ENCODE measurements at regions not wholly inside any gene's neighbourhood (a gene's known extent, or its start where the extent isn't known, plus 50 kb on each side); places are given as distances from the start of the nearest gene placed in this dataset.

DNA sequence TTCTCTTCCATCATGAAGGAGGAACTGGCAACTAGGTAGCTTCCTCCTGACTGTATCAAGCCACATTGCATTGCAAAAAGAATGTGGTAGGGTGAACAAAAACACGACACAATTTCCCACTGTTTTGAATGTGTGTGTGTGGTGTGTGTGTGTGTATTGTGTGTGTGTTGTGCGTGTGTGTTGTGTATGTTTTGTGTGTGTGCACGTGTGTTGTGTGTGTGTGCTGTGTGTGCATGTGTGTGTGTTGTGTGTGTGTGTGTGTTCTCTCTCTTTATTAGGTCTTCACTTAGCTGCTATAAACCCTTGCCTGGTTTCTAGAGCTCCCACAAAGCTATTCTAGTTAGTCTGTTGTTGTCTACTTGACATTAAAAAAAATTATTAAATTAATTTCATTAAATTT, 550.0 kb upstream of the GYPC start:
- H3K27ac ChIP-seq (ENCODE audit: low read depth, low read length), result no peak overlapping the region
- H3K4me3 ChIP-seq (ENCODE audit: low read depth, low read length), result no peak overlapping the region
- CTCF ChIA-PET, result no interaction called here
- POLR2A ChIA-PET, result no interaction called here
- DNase-seq (ENCODE audit: low read depth, low spot score), result no peak
- peaks cover 4% of the 10 kb centered on the region; the same call in 1 of the 2 replicates for H3K9me3 ChIP-seq (ENCODE audit: control insufficient read depth, insufficient read depth, low read length)
- TF ChIP-seq, protein P1, sequence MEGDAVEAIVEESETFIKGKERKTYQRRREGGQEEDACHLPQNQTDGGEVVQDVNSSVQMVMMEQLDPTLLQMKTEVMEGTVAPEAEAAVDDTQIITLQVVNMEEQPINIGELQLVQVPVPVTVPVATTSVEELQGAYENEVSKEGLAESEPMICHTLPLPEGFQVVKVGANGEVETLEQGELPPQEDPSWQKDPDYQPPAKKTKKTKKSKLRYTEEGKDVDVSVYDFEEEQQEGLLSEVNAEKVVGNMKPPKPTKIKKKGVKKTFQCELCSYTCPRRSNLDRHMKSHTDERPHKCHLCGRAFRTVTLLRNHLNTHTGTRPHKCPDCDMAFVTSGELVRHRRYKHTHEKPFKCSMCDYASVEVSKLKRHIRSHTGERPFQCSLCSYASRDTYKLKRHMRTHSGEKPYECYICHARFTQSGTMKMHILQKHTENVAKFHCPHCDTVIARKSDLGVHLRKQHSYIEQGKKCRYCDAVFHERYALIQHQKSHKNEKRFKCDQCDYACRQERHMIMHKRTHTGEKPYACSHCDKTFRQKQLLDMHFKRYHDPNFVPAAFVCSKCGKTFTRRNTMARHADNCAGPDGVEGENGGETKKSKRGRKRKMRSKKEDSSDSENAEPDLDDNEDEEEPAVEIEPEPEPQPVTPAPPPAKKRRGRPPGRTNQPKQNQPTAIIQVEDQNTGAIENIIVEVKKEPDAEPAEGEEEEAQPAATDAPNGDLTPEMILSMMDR (IDR thresholded peaks at IDR 0.05; ENCODE audit: low read depth, low read length), result no peak
- H3K27me3 ChIP-seq (ENCODE audit: control insufficient read depth, insufficient read depth, low read length), result no peaks in the 10 kb centered on the region

DNA sequence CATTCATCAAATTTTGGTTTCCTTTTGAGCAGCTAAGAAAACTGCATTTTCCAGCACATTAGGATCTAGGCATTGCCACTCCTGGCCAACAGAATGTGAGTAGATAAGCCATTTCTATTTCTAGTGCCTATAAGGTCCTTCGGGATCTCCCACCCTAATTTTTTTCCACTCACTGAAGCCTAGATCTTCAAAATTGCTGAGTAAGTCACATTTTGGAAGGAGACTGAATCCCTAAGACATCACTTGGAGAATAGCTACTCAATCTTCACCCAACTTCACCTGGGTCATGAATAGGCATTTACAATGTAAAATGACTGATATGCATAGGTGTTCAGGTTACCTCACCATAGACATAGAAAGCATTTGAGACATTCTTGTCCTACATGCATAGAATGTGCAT, 548.1 kb upstream of the GYPC start:
- Histone ChIP-seq H3K4me3 (ENCODE audit: low read depth, low read length) (no peak overlapping the region), H3K27ac (ENCODE audit: low read depth, low read length) (no peak overlapping the region), H3K27me3 (ENCODE audit: control insufficient read depth, insufficient read depth, low read length) (no peaks in the 10 kb centered on the region), H3K9me3 (ENCODE audit: control insufficient read depth, insufficient read depth, low read length) (peaks cover 4% of the 10 kb centered on the region; the same call in 1 of the 2 replicates)
- DNase-seq (ENCODE audit: low read depth, low spot score), result no peak
- TF ChIP-seq, protein P1 (IDR thresholded peaks at IDR 0.05; ENCODE audit: low read depth, low read length), result no peak
- ChIA-PET CTCF (no interaction called here), POLR2A (no interaction called here)

DNA sequence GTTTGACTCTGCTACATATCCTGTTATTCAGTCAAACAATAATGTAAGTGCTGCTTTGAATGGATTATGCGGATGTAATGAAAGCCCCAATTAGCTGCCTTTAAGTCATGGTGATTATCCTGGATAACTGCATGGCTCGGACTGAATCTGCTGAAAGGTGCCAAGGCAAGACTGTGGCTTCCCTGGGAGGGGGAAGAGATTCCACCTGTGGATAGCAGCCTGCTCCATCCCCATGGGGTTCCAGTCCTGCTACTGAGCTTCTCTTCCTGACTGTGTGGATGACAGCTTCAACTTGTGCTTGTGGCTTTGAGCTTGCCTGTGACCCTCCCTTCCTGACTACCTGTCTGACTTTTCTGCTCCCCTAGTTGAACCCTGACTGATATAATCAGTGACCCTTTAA, 540.0 kb upstream of the GYPC start:
- H3K27ac ChIP-seq (ENCODE audit: low read depth, low read length), result no peak overlapping the region
- CTCF ChIA-PET, result no interaction called here
- no peak overlapping the region for H3K4me3 ChIP-seq (ENCODE audit: low read depth, low read length)
- TF ChIP-seq, protein P1 (IDR thresholded peaks at IDR 0.05; ENCODE audit: low read depth, low read length), result no peak
- H3K9me3 ChIP-seq (ENCODE audit: control insufficient read depth, insufficient read depth, low read length), result no peaks in the 10 kb centered on the region
- H3K27me3 ChIP-seq (ENCODE audit: control insufficient read depth, insufficient read depth, low read length), result no peaks in the 10 kb centered on the region
- POLR2A ChIA-PET, result no interaction called here
- DNase-seq (ENCODE audit: low read depth, low spot score), result no peak

DNA sequence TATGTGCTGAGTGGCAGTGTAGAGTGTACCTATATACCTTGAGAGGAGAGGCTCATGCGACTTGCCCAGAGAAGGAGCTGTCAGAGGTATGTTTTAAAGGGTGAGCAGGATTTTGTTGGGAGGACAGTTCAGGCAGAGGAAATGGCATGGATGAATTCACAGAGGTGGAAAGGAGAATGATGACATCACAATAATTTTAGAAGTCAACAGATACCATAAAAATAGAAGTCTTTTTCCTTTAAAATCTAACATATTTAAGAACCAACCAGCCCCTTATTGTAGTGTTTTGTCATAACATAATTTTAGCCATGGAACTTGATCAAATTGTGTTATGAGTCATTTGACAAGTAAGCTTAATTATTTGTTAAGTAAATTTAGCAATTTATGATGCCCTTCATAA, 538.1 kb upstream of the GYPC start:
- Histone ChIP-seq H3K4me3 (ENCODE audit: low read depth, low read length) (no peak overlapping the region), H3K9me3 (ENCODE audit: control insufficient read depth, insufficient read depth, low read length) (no peaks in the 10 kb centered on the region; the same call in 1 of the 2 replicates), H3K27me3 (ENCODE audit: control insufficient read depth, insufficient read depth, low read length) (no peaks in the 10 kb centered on the region), H3K27ac (ENCODE audit: low read depth, low read length) (no peak overlapping the region)
- TF ChIP-seq, protein P1 (IDR thresholded peaks at IDR 0.05; ENCODE audit: low read depth, low read length), result no peak
- POLR2A ChIA-PET, result no interaction called here
- no peak for DNase-seq (ENCODE audit: low read depth, low spot score)
- CTCF ChIA-PET, result no interaction called here

DNA sequence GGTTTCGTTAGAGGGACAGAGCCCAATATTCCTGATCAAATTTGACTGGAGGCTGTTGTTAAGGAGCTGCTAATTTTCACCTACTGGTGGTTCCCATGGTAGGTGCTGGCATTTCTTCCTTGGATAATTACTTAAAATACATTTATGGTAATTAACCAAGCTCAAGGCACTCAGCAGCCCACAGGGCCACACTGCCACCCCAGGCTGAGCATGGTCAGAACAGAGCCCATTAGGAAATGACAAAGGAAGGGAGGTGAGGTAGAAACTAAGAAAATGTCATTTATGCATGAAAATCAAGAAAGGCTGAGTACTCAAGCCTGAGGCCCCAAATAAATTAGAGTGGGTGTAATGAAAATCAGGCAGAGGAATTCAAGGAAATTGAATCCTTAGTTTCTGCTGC, 510.2 kb upstream of the GYPC start:
- Histone ChIP-seq H3K27ac (ENCODE audit: low read depth, low read length) (no peak overlapping the region), H3K4me3 (ENCODE audit: low read depth, low read length) (no peak overlapping the region), H3K9me3 (ENCODE audit: control insufficient read depth, insufficient read depth, low read length) (no peaks in the 10 kb centered on the region; the same call in 1 of the 2 replicates), H3K27me3 (ENCODE audit: control insufficient read depth, insufficient read depth, low read length) (no peaks in the 10 kb centered on the region)
- TF ChIP-seq, protein P1 (IDR thresholded peaks at IDR 0.05; ENCODE audit: low read depth, low read length), result no peak
- DNase-seq (ENCODE audit: low read depth, low spot score), result no peak
- CTCF ChIA-PET, result no interaction called here
- POLR2A ChIA-PET, result no interaction called here
